BJ (cell line): ENCODE measurements at regions not wholly inside any gene's neighbourhood (a gene's known extent, or its start where the extent isn't known, plus 50 kb on each side); places are given as distances from the start of the nearest gene placed in this dataset.
A peak's percentile ranks its signal among the peaks of the same experiment; 100 is the strongest.
"Not testable (repeated sequence)": the region's sequence is repeated elsewhere in the genome, so short reads cannot be mapped to it uniquely, and the experiment has no call there.

ENCODE experiments used
- CTCF ChIA-PET: fragments of 350-600 bp; formaldehyde crosslinking; extraction: SDS; loops from one replicate; lab custom pipeline; 2021; ENCODE audit warnings: antibody characterized with exemption, inconsistent platforms; lab: Yijun Ruan, JAX
- POLR2A ChIA-PET: fragments of 300-600 bp; sonication (Branson Sonifier 250); formaldehyde crosslinking; extraction: SDS; loops from one replicate; lab custom pipeline; 2021; ENCODE audit warnings: antibody characterized with exemption; lab: Charles Lee
- DNase-seq: peaks from one replicate; pipeline ENCODE4 v3.0.0-alpha.2; 2011; ENCODE audit warnings: low read depth
- H3K27me3 ChIP-seq: 2 replicates; pipeline ENCODE4 v1.6.0; 2011; ENCODE audit warnings: low read length; ENCODE audit not compliant: control insufficient read depth, insufficient read depth
- H3K36me3 ChIP-seq: 2 replicates; pipeline ENCODE4 v1.5.1; 2011; ENCODE audit warnings: low read length; ENCODE audit not compliant: control insufficient read depth, insufficient read depth
- H3K4me3 ChIP-seq: 2 replicates; pipeline ENCODE4 v1.5.1; 2011; ENCODE audit warnings: low read depth, mild to moderate bottlenecking, control low read depth, low read length

DNA sequence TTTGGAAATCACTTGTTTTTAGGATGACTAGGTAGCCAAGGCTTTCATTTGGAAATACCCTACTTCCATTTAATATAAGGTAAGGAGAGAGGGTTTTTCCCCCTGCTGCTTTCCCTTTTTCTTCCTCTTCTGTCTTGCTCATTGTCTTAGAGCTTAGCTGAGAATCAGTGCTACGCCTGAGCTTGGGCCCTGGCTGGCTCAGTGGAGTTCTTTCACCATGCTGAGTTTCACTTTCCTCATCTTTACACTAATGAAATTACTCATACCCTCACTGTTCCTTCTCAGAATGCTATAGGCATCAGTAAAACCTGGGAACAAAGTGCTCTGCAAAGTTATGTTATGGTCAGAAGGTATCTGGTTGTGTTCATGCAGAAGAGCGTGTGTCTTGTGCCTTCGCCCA is 112.3 kb upstream of the IKBKE start:
- H3K36me3 ChIP-seq, H3K27me3 ChIP-seq, H3K4me3 ChIP-seq, CTCF ChIA-PET, DNase-seq, POLR2A ChIA-PET: not testable (repeated sequence)

DNA sequence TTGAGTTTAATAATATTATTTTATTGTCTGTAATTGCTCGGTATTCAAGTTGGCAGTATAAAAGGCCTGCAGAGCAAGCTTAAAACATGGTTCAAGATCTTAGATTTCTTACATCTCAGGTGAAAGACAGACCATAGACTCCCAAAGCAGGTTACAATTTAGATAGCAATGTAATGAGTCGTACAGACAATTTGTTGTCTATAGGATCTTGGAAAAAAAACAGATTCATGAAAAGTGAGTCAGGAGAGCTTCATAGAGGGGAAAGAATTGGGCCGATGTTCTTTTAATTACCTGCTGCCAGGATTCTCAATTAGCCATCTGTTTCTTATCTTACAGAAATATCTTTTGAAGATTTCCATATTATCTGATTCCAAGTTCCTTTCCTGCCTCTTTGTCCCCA is 111.5 kb upstream of the IKBKE start:
- POLR2A ChIA-PET, H3K36me3 ChIP-seq, H3K27me3 ChIP-seq, H3K4me3 ChIP-seq, DNase-seq, CTCF ChIA-PET: not testable (repeated sequence)

DNA sequence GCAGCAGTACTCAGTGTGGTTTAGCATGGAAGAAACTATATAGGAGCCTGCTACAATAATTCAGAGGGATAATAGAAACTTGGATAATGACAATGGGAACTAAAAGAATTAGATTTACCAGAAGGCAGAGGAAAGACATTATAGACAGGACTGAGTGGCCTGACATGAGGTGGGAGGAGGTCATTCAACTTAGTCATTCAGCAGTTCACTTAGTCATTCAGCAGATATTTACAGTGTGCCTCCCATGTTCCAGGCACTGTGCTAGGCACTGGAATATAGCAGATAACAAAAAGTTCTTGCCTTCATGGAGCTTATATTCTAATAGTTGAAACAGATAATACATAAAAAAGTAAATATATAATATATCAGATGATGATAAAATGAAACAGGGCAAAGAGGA is 110.9 kb upstream of the IKBKE start:
- H3K4me3 ChIP-seq, H3K27me3 ChIP-seq, H3K36me3 ChIP-seq, DNase-seq, POLR2A ChIA-PET, CTCF ChIA-PET: not testable (repeated sequence)

DNA sequence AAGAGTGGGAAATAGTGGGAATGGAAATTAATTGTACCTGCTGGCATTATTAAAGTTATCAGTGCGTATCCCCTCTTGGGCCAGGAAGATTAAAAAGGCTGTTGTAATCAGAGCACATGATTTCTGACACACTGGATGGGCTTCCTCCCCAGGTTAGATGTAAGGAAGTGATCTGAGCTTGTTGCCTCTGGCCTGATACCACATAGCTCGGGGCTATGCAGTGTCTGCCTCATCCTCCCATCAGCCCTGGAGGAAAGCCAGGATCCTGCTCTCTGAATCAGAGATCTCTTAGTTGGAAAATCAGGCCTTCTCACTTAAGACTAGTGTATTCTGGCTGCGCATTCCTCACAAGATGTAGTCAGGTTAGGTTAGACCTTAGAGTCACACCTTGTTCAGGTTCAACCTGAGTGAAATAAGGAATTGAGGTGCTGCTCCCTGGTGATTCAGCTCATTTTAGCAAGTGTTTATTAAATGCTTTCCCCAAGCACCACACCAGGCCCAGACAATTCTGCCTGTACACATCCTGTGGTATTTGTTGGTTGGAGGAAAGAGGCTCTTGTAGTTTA is 108.2 kb upstream of the IKBKE start:
- POLR2A ChIA-PET, H3K36me3 ChIP-seq, CTCF ChIA-PET, H3K27me3 ChIP-seq, DNase-seq, H3K4me3 ChIP-seq: not testable (repeated sequence)

DNA sequence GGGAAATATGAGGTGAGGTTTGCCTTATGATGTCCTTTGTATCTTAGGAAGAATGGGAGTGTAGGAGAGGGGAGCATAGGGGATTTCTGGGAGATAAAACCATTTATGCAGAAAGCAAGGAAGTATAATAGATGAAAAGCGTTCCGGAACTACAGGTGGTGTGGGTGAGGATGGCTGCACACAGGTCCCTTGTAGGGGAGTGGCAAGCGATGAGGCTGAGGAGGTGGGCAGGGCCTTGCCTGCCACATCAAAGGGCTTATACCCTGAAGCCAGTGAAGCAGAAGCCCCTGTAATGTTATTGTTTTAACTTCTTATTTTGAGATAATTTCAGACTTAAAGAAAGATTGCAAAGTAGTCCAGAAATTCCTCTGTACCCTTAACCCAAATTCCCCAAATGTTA is 107.3 kb upstream of the IKBKE start:
- POLR2A ChIA-PET, CTCF ChIA-PET, H3K36me3 ChIP-seq, H3K4me3 ChIP-seq, DNase-seq, H3K27me3 ChIP-seq: not testable (repeated sequence)

DNA sequence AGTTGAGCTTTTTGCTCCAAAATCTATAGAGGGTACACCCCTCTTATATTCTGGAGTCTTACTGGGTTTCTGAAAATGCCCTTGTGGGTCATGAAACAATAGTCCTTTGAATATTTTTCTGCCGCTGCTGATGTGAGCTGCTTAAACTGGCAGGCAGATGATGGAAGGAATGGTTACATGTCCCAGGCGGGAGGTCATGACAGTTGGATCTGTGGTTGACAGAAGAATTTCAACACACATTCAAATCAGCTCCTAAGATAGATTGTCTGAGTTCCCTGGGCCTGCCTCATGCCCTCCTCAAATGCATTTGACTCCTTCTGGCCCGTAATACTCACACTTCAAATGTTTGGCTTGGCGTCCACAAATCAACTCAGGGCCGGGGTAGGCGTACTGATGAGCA is 105.0 kb upstream of the IKBKE start:
- DNase-seq, CTCF ChIA-PET, H3K36me3 ChIP-seq, POLR2A ChIA-PET, H3K27me3 ChIP-seq, H3K4me3 ChIP-seq: not testable (repeated sequence)

DNA sequence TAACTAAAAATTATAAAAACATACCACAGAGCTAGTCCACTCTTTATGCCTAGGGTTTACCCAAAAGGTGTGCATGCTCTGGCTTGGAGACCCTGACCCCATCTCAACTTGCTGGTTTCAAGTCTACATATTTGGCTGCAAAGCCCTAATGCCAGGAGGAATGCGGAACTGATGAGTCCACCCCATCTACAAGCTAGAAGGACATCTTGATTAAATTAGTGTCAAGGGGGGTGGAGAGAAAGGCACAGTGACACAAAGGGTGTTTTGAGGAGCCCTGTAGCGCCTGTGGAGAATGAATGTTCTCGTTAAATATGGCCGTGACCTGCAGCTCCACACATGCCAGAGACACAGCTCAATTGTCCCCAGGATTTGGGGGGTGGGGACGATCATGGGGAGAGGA is 104.1 kb upstream of the IKBKE start:
- H3K4me3 ChIP-seq, H3K27me3 ChIP-seq, POLR2A ChIA-PET, CTCF ChIA-PET, H3K36me3 ChIP-seq: not testable (repeated sequence)
- peak; percentile 22 for DNase-seq

DNA sequence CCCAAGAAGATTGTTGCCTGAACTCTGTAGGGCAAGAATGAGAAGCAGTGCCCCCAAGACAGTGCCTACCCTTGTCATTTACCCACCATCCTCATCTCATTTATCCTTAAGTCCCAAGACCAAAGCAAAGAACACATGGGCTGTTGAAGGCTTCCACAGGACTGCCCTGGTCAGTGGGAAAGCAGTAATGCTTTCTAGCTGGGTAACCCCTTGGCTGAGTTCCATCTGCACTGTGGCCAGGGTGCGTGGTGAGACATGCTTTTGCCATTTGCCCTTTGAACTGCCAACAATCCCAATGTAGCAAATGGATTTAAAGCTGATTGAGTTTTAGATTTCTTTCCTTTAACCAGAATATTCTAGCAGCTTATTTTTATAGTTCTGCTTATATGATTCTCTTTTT is 103.5 kb upstream of the IKBKE start:
- H3K27me3 ChIP-seq, POLR2A ChIA-PET, CTCF ChIA-PET, H3K36me3 ChIP-seq, DNase-seq, H3K4me3 ChIP-seq: not testable (repeated sequence)

DNA sequence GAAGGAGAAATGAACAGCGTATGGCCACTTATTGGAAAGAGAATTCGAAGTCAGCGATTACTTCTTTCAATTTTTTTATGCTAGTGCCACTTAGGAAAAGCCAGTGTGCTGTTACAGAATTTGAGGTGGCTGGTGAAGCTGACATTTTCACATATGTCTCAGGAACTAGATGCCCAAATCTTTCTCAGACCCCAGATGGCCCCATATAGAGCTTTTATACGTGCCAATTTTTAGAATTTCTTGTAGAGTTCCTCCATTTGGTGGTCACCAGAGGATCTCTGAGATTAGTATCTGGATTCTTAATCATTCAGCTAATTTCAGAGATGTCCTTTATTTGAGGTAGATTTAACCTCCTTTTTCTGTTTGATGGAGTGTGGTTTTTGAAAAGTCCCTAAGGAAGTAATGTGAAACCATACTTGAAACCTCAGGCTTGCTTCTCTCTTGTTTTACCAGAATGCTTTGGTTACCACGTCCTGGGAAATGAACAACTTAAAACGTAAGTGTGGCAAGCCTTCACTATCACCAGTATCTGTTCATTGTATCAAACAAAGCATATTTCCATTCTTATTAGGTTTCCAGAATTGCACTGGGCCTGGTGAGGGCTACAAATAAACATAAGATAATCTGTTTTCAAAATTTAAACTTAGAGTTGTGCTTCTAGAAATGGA is 102.2 kb upstream of the IKBKE start:
- H3K27me3 ChIP-seq, DNase-seq, H3K36me3 ChIP-seq, CTCF ChIA-PET, H3K4me3 ChIP-seq, POLR2A ChIA-PET: not testable (repeated sequence)

DNA sequence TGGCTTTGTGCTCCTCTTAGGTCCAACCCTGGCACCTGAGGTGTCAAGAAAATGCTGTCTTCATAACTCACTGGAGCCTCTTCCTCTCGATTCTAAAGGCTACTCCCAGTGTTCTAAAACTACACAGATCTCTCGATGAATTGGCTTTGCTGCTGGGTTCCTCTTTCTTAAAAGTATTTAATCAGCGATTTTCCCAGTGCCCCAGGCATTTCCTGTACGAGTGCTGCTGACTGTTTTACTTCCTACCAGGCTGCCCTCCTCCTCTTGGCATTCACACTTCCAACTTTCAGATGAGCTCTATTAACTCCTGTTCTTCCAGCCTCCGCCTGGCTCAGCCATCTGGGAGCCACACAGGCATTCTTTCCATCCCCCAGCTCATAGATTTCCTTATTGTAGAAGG is 95.6 kb upstream of the IKBKE start:
- CTCF ChIA-PET, H3K4me3 ChIP-seq, H3K36me3 ChIP-seq, H3K27me3 ChIP-seq, POLR2A ChIA-PET, DNase-seq: not testable (repeated sequence)

DNA sequence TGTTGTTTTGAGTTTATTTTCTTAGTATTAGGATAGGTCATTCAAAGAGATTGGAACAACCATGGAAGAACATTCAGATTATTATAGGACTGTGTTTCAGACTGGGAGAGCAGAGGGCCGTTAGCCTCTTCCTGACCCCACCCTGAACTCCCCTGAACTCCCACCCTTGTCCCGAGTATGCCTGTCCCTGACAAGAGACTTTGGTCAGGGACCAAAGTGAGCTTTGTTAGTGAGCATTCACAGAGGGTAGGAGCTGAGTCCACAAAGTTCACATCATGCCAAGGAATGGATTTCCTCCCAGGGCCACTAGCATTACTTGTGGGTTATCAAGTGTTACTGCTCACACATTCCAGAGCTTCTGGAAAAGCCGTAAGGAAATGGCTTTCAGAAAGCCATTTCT is 94.7 kb upstream of the IKBKE start:
- H3K36me3 ChIP-seq, CTCF ChIA-PET, POLR2A ChIA-PET, H3K27me3 ChIP-seq, DNase-seq, H3K4me3 ChIP-seq: not testable (repeated sequence)

DNA sequence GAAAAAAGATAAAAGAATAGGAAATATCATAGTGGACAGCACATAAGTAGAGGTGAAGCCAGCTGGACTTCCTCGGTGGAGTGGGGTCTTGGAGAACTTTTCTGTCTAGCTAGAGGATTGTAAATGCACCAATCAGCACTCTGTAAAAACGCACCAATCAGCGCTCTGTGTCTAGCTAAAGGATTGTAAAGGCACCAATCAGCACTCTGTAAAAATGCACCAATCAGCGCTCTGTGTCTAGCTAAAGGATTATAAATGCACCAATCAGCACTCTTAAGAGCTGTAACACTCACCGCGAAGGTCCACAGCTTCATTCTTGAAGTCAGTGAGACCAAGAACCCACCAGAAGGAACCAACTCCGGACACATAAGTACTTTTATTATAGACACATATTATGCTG is 91.8 kb upstream of the IKBKE start:
- H3K4me3 ChIP-seq, DNase-seq, H3K27me3 ChIP-seq, CTCF ChIA-PET, H3K36me3 ChIP-seq, POLR2A ChIA-PET: not testable (repeated sequence)

DNA sequence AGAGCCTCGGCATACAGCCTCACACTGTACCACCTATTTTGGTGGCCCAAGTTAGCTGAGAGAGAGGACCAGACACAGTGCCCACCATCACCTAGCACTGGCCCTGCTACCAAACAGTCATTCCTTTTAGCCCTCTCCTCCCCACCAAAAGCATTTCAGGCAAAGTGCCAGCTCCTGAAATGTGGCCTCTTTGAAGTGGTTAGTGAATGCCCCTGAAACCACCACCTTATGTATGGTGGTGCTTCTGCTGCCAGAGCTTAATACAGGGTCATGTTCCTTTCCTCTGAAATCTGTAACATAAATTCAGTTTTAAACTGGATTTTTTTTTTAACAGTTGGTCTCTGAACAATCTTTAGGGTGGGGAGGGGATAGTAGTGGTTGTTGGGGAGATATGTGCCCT is 91.0 kb upstream of the IKBKE start:
- POLR2A ChIA-PET = not testable (repeated sequence)

More for the DNA sequence above, 91.0 kb upstream of the IKBKE start:
- DNase-seq, H3K27me3 ChIP-seq, H3K36me3 ChIP-seq, CTCF ChIA-PET, H3K4me3 ChIP-seq: not testable (repeated sequence)
